OCI-LY1 (cell line): ENCODE measurements at regions not wholly inside any gene's neighbourhood (a gene's known extent, or its start where the extent isn't known, plus 50 kb on each side); places are given as distances from the start of the nearest gene placed in this dataset.

Source experiments
- H2AFZ ChIP-seq: fragments of 200-600 bp; sonication (generic), shearing (Covaris generic); 2 replicates; pipeline ENCODE4 v1.6.0; 2014; ENCODE audit warnings: antibody characterized with exemption, mild to moderate bottlenecking, low read length
- H3F3A ChIP-seq: fragments of 200-600 bp; sonication (generic), shearing (Covaris generic); 2 replicates; pipeline ENCODE4 v1.6.0; 2014; ENCODE audit warnings: mild to moderate bottlenecking, antibody characterized with exemption, low read length, moderate library complexity; ENCODE audit not compliant: insufficient read depth
- H3K27ac ChIP-seq: fragments of 200-600 bp; sonication (generic); 2 replicates; pipeline ENCODE4 v1.5.1; 2014; ENCODE audit warnings: low read length, mixed run types, mild to moderate bottlenecking, low read depth; ENCODE audit not compliant: poor library complexity, severe bottlenecking
- H3K27me3 ChIP-seq: fragments of 200-600 bp; sonication (generic); 2 replicates; pipeline ENCODE4 v1.6.0; 2014; ENCODE audit warnings: antibody characterized with exemption, mild to moderate bottlenecking, low read length, moderate library complexity; ENCODE audit not compliant: insufficient read depth
- H3K36me3 ChIP-seq: fragments of 200-600 bp; sonication (generic); 2 replicates; pipeline ENCODE4 v1.6.1; 2014; ENCODE audit warnings: mild to moderate bottlenecking, antibody characterized with exemption, low read length, moderate library complexity, mixed read lengths; ENCODE audit not compliant: insufficient read depth
- H3K4me1 ChIP-seq: fragments of 200-600 bp; sonication (generic); 2 replicates; pipeline ENCODE4 v1.5.1; 2014; ENCODE audit warnings: mild to moderate bottlenecking, low read length, moderate library complexity; ENCODE audit not compliant: insufficient read depth, severe bottlenecking
- H3K4me2 ChIP-seq: fragments of 200-600 bp; sonication (generic), shearing (Covaris generic); 2 replicates; pipeline ENCODE4 v1.6.1; 2014; ENCODE audit warnings: low read length
- H3K4me3 ChIP-seq: fragments of 200-600 bp; sonication (generic); 2 replicates; pipeline ENCODE4 v1.5.1; 2014; ENCODE audit warnings: low read length, low read depth, mild to moderate bottlenecking, mixed read lengths; ENCODE audit not compliant: poor library complexity, severe bottlenecking
- H3K79me2 ChIP-seq: fragments of 200-600 bp; shearing (Covaris generic); 2 replicates; pipeline ENCODE4 v1.6.1; 2016; ENCODE audit warnings: mixed run types, low read length, mixed read lengths; ENCODE audit not compliant: insufficient read depth
- H3K9ac ChIP-seq: fragments of 200-600 bp; sonication (generic), shearing (Covaris generic); 2 replicates; pipeline ENCODE4 v1.6.1; 2014; ENCODE audit warnings: mild to moderate bottlenecking, low read length, mixed read lengths
- H3K9me2 ChIP-seq: fragments of 200-600 bp; sonication (generic), shearing (Covaris generic); 2 replicates; pipeline ENCODE4 v1.6.1; 2014; ENCODE audit warnings: low read depth, mild to moderate bottlenecking, low read length, mixed read lengths
- H3K9me3 ChIP-seq: fragments of 200-600 bp; shearing (Covaris generic); 2 replicates; pipeline ENCODE4 v1.6.1; 2014; ENCODE audit warnings: low read length, mixed read lengths
- H4K20me1 ChIP-seq: fragments of 200-600 bp; sonication (generic), shearing (Covaris generic); 2 replicates; pipeline ENCODE4 v1.6.0; 2016; ENCODE audit warnings: mild to moderate bottlenecking, low read length; ENCODE audit not compliant: insufficient read depth
- EZH2 ChIP-seq: fragments of 200-600 bp; sonication (generic), shearing (Covaris generic); IDR thresholded peaks from 2 replicates; pipeline ENCODE4 v1.8.0; 2017; ENCODE audit warnings: borderline replicate concordance, mixed run types, mild to moderate bottlenecking, antibody characterized with exemption, low read length, moderate library complexity, mixed read lengths
- TF ChIP-seq, protein P1 (sequence below): fragments of 200-600 bp; sonication (generic), shearing (Covaris generic); IDR thresholded peaks from 2 replicates; pipeline ENCODE4 v1.5.1; 2017; ENCODE audit warnings: mild to moderate bottlenecking, antibody characterized with exemption, low read length, moderate library complexity, mixed read lengths

DNA sequence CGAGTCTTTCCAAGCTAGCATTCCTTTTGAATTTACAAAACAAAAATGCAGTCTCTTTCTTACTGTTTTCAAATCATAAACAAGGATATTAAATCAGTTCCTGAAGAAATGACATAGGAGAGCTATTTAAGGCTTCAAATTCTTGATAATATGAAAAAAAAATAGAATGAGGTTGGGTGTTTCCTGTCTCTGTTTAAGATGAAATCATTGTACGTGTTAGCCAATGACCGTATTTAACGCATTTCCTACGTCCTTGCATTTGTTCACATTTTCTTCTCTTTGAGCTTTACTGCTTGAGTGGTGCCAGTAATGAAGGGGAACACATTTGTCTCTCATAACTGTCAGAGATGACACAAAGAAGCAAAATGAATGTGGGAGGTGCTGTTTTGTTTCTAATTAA lies 821.3 kb downstream of the DIAPH3 start:
- TF ChIP-seq, protein P1, sequence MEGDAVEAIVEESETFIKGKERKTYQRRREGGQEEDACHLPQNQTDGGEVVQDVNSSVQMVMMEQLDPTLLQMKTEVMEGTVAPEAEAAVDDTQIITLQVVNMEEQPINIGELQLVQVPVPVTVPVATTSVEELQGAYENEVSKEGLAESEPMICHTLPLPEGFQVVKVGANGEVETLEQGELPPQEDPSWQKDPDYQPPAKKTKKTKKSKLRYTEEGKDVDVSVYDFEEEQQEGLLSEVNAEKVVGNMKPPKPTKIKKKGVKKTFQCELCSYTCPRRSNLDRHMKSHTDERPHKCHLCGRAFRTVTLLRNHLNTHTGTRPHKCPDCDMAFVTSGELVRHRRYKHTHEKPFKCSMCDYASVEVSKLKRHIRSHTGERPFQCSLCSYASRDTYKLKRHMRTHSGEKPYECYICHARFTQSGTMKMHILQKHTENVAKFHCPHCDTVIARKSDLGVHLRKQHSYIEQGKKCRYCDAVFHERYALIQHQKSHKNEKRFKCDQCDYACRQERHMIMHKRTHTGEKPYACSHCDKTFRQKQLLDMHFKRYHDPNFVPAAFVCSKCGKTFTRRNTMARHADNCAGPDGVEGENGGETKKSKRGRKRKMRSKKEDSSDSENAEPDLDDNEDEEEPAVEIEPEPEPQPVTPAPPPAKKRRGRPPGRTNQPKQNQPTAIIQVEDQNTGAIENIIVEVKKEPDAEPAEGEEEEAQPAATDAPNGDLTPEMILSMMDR = no peak
- no peak for TF ChIP-seq EZH2
- H3K4me3 ChIP-seq = no peak overlapping the region
- no peaks in the 10 kb centered on the region for H3K4me1 ChIP-seq
- no peaks in the 10 kb centered on the region for H3K9me3 ChIP-seq
- H3F3A ChIP-seq = no peaks in the 10 kb centered on the region
- H4K20me1 ChIP-seq = no peaks in the 10 kb centered on the region
- no peaks in the 10 kb centered on the region for H3K79me2 ChIP-seq
- H3K27ac ChIP-seq = no peak overlapping the region
- H2AFZ ChIP-seq = no peak overlapping the region
- H3K9me2 ChIP-seq = no peaks in the 10 kb centered on the region
- H3K27me3 ChIP-seq = no peaks in the 10 kb centered on the region
- no peak overlapping the region for H3K4me2 ChIP-seq
- H3K36me3 ChIP-seq = no peaks in the 10 kb centered on the region
- no peak overlapping the region for H3K9ac ChIP-seq

DNA sequence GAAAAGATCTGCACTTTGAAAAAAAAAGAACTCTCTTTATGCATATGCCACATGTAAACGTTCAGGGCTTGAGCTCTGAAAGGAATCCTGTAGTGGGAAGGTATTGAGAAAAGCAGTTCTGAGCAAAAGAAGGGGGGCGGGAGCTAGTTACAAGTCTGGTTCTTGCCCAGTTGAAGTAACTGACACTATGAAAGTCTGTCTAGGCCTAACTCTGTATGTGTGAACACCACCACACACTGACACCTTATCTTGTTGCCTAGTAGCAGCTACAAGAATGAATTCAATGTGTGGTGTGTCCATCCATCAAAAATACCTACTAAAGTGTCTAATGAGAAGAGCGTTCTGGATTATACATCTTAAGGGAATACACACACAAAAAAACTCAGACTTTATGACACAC lies 820.6 kb downstream of the DIAPH3 start:
- no peak overlapping the region for H3K9ac ChIP-seq
- no peak overlapping the region for H3K4me3 ChIP-seq
- TF ChIP-seq EZH2 = no peak
- TF ChIP-seq, protein P1 = no peak
- no peaks in the 10 kb centered on the region for H3K9me3 ChIP-seq
- no peaks in the 10 kb centered on the region for H3F3A ChIP-seq
- H2AFZ ChIP-seq = no peak overlapping the region
- no peaks in the 10 kb centered on the region for H3K27me3 ChIP-seq
- no peak overlapping the region for H3K4me2 ChIP-seq
- no peaks in the 10 kb centered on the region for H3K36me3 ChIP-seq
- H3K79me2 ChIP-seq = no peaks in the 10 kb centered on the region
- no peaks in the 10 kb centered on the region for H4K20me1 ChIP-seq
- H3K9me2 ChIP-seq = no peaks in the 10 kb centered on the region
- no peaks in the 10 kb centered on the region for H3K4me1 ChIP-seq
- no peak overlapping the region for H3K27ac ChIP-seq

DNA sequence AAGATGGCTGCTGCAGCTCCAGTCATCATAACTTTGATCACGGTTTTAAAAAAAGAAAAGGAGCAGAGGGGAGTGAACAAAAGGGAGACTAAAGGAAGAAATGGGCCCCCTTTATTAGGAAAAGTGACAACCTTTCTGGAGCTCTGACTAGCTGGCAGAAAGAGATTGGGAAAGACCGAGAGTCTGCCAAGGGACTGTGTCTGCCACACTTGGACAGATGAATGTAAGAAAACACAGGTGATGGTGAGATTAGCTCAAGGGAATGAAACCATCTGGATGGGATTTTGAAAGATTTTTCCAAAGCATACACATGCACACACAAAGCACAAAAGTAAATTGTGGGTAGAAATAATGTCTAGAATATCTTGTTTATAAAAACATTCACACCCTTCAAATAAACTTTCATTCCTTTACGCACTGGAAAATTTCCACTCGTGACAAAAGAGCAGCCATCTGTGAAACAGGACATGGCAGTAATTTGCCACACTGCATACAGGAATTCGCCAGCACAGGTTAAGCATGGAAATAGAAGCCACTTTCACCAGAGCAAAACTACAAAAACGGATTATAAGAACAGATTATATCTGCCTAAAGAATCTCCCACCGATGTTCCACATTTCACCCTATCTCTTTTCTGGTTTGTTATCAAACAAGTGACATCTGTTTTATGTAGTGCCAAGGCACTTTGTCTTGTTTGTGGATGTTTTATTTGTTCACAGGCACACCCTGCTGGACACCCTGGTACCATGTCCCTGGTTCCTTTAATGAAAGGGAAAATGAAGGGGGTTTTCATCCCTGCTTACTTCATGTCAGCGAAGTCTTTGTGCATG lies 819.5 kb downstream of the DIAPH3 start:
- no peak overlapping the region for H3K9ac ChIP-seq

More for the DNA sequence above, 819.5 kb downstream of the DIAPH3 start:
- Histone ChIP-seq H3K4me2 (no peak overlapping the region), H3K36me3 (no peaks in the 10 kb centered on the region), H3K27ac (no peak overlapping the region), H3F3A (no peaks in the 10 kb centered on the region), H3K4me3 (no peak overlapping the region), H3K9me3 (no peaks in the 10 kb centered on the region), H3K9me2 (no peaks in the 10 kb centered on the region), H3K27me3 (no peaks in the 10 kb centered on the region), H3K79me2 (no peaks in the 10 kb centered on the region), H3K4me1 (no peaks in the 10 kb centered on the region), H2AFZ (no peak overlapping the region), H4K20me1 (no peaks in the 10 kb centered on the region)
- no peak for TF ChIP-seq EZH2
- TF ChIP-seq, protein P1 = no peak
